ENCODE measurements at regions not wholly inside any gene's neighbourhood (a gene's known extent, or its start where the extent isn't known, plus 50 kb on each side); places are given as distances from the start of the nearest gene placed in this dataset.
A peak's percentile ranks its signal among the peaks of the same experiment; 100 is the strongest.

- ATAC-seq (peak; percentile 83), DNase-seq (peak; percentile 43)
- intact Hi-C loops (cut with micrococcal nuclease), result no loop called here
These were observed 215.1 kb upstream of the TRIB2 start for GRCh38 chr2:12501469-12502158.

- peak; percentile 14 for DNase-seq
- no peak for ATAC-seq
- intact Hi-C loops (cut with micrococcal nuclease), result no loop called here
These were observed 214.0 kb upstream of the TRIB2 start for GRCh38 chr2:12502759-12503158.

- intact Hi-C loops (cut with micrococcal nuclease), result no loop called here
- DNase-seq (no peak), ATAC-seq (no peak)
These were observed 212.3 kb upstream of the TRIB2 start for GRCh38 chr2:12504443-12504842.

- ATAC-seq, result no peak
- intact Hi-C loops (cut with micrococcal nuclease), result no loop called here
- DNase-seq, result no peak
These were observed 209.9 kb upstream of the TRIB2 start for GRCh38 chr2:12506846-12507245.

- intact Hi-C loops (cut with micrococcal nuclease), result no loop called here
- ATAC-seq (no peak), DNase-seq (no peak)
These were observed 209.4 kb upstream of the TRIB2 start for GRCh38 chr2:12507295-12507694.

- intact Hi-C loops (cut with micrococcal nuclease), result no loop called here
- DNase-seq (no peak), ATAC-seq (no peak)
These were observed 206.7 kb upstream of the TRIB2 start for GRCh38 chr2:12510070-12510469.

- intact Hi-C loops (cut with micrococcal nuclease), result no loop called here
- DNase-seq (no peak), ATAC-seq (no peak)
These were observed 203.4 kb upstream of the TRIB2 start for GRCh38 chr2:12513339-12513738.

- ATAC-seq (no peak), DNase-seq (no peak)
- intact Hi-C loops (cut with micrococcal nuclease), result no loop called here
These were observed 202.6 kb upstream of the TRIB2 start for GRCh38 chr2:12514168-12514567.

- intact Hi-C loops (cut with micrococcal nuclease), result no loop called here
- ATAC-seq, result no peak
These were observed 201.9 kb upstream of the TRIB2 start for GRCh38 chr2:12514631-12515437.

GRCh38 chr2:12515871-12516270 is 200.9 kb upstream of the TRIB2 start:
- intact Hi-C loops (cut with micrococcal nuclease), result no loop called here
- DNase-seq, result no peak
- ATAC-seq, result no peak

More at GRCh38 chr2:12514631-12515437, 201.9 kb upstream of the TRIB2 start:
- no peak for DNase-seq

- intact Hi-C loops (cut with micrococcal nuclease), result no loop called here
- ATAC-seq (no peak), DNase-seq (no peak)
These were observed 183.3 kb upstream of the TRIB2 start for GRCh38 chr2:12533337-12534005.

GRCh38 chr2:12534646-12535263 is 182.0 kb upstream of the TRIB2 start:
- intact Hi-C loops (cut with micrococcal nuclease), result no loop called here
- ATAC-seq (peak; percentile 63), DNase-seq (no peak)

- no peak for ATAC-seq
- intact Hi-C loops (cut with micrococcal nuclease), result no loop called here
- DNase-seq, result no peak
These were observed 179.8 kb upstream of the TRIB2 start for GRCh38 chr2:12536976-12537375.

GRCh38 chr2:12538138-12538694 is 178.5 kb upstream of the TRIB2 start:
- ATAC-seq, result peak; percentile 9
- intact Hi-C loops (cut with micrococcal nuclease), result no loop called here

GRCh38 chr2:12539336-12539735 is 177.4 kb upstream of the TRIB2 start:
- intact Hi-C loops (cut with micrococcal nuclease), result no loop called here
- no peak for ATAC-seq
- no peak for DNase-seq

More at GRCh38 chr2:12538138-12538694, 178.5 kb upstream of the TRIB2 start:
- no peak for DNase-seq

GRCh38 chr2:12539776-12540562 is 176.8 kb upstream of the TRIB2 start:
- ATAC-seq (peak; percentile 88), DNase-seq (no peak)
- intact Hi-C loops (cut with micrococcal nuclease), result no loop called here

- ATAC-seq (peak; percentile 46), DNase-seq (peak; percentile 28)
- intact Hi-C loops (cut with micrococcal nuclease), result no loop called here
These were observed 173.4 kb upstream of the TRIB2 start for GRCh38 chr2:12543076-12543977.

All from left ventricle myocardium superior (tissue), 1 donor.